ENCODE measurements at regions not wholly inside any gene's neighbourhood (a gene's known extent, or its start where the extent isn't known, plus 50 kb on each side); places are given as distances from the start of the nearest gene placed in this dataset.

- DNase-seq, result no peak
Observed at GRCh38 chr18:77668219-77668618, 418.6 kb downstream of the GALR1 start.

- DNase-seq, result no peak
Observed at GRCh38 chr18:77669331-77669730, 419.7 kb downstream of the GALR1 start.

- DNase-seq, result no peak
Observed at GRCh38 chr18:77671456-77672167, 422.0 kb downstream of the GALR1 start.

GRCh38 chr18:77676910-77677309 is 427.3 kb downstream of the GALR1 start:
- DNase-seq, result no peak

GRCh38 chr18:77677536-77677935 is 427.9 kb downstream of the GALR1 start:
- DNase-seq, result no peak

- no peak for DNase-seq
Observed at GRCh38 chr18:77679869-77680268, 430.2 kb downstream of the GALR1 start.

- peak; percentile 16 for DNase-seq
Observed at GRCh38 chr18:77700051-77700450, 450.4 kb downstream of the GALR1 start.

- no peak for DNase-seq
Observed at GRCh38 chr18:77701977-77702376, 452.3 kb downstream of the GALR1 start.

GRCh38 chr18:77702686-77703085 is 453.0 kb downstream of the GALR1 start:
- peak; percentile 26 for DNase-seq

- no peak for DNase-seq
Observed at GRCh38 chr18:77705301-77705700, 455.7 kb downstream of the GALR1 start.

GRCh38 chr18:77708826-77709506 is 459.3 kb downstream of the GALR1 start:
- DNase-seq, result peak; percentile 58

GRCh38 chr18:77711096-77711495 is 461.4 kb downstream of the GALR1 start:
- DNase-seq, result no peak

GRCh38 chr18:77714716-77715115 is 465.1 kb downstream of the GALR1 start:
- no peak for DNase-seq

- DNase-seq, result no peak
Observed at GRCh38 chr18:77716282-77716681, 466.6 kb downstream of the GALR1 start.

- DNase-seq, result no peak
Observed at GRCh38 chr18:77733292-77733903, 483.8 kb downstream of the GALR1 start.

GRCh38 chr18:77736842-77737241 is 487.2 kb downstream of the GALR1 start:
- DNase-seq, result no peak

- no peak for DNase-seq
Observed at GRCh38 chr18:77737405-77737804, 487.8 kb downstream of the GALR1 start.

GRCh38 chr18:77749089-77749488 is 499.4 kb downstream of the GALR1 start:
- DNase-seq, result no peak

- DNase-seq, result no peak
Observed at GRCh38 chr18:77750006-77750405, 500.4 kb downstream of the GALR1 start.

GRCh38 chr18:77754475-77755044 is 504.9 kb downstream of the GALR1 start:
- no peak for DNase-seq

- no peak for DNase-seq
Observed at GRCh38 chr18:77755187-77755586, 505.5 kb downstream of the GALR1 start.

- no peak for DNase-seq
Observed at GRCh38 chr18:77761332-77761731, 511.7 kb downstream of the GALR1 start.

GRCh38 chr18:77762014-77762413 is 512.4 kb downstream of the GALR1 start:
- no peak for DNase-seq

- DNase-seq, result no peak
Observed at GRCh38 chr18:77762642-77763041, 513.0 kb downstream of the GALR1 start.

Data from fibroblast of skin of right biceps (primary cell).